ENCODE measurements at regions not wholly inside any gene's neighbourhood (a gene's known extent, or its start where the extent isn't known, plus 50 kb on each side); places are given as distances from the start of the nearest gene placed in this dataset.

- no peak for DNase-seq (ENCODE audit: low read depth in 4 of 4, low spot score in 1 of 4)
Observed at GRCh38 chr10:94183666-94184264, 179.0 kb downstream of the NOC3L start.

GRCh38 chr10:94186722-94187121 lies 176.0 kb downstream of the NOC3L start:
- no peak for DNase-seq (ENCODE audit: low read depth in 4 of 4, low spot score in 1 of 4)

- DNase-seq (ENCODE audit: low read depth in 4 of 4, low spot score in 1 of 4): no peak
Observed at GRCh38 chr10:94192333-94192732, 170.4 kb downstream of the NOC3L start.

DNA sequence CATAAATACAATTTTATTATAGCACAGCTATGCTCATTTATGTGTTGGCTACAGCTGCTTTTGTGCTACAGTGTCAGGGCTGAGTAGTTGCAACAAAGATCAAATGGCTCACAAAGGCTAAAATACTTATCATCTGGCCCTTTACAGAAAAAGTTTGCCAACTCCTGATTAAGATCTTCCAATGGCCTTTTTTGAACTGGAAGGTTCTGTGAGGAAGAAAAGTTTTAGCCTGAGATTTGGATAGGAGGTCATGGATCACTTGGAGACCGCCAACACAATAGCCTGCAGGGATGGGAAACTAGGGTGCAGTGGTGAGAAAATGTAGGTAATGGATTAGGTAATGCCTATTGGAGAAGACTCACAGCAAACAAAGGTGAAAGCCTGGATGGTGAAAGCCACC lies 169.8 kb downstream of the NOC3L start:
- DNase-seq (ENCODE audit: low read depth in 4 of 4, low spot score in 1 of 4): no peak

GRCh38 chr10:94193466-94193924 lies 169.2 kb downstream of the NOC3L start:
- DNase-seq (ENCODE audit: low read depth in 4 of 4, low spot score in 1 of 4): no peak

GRCh38 chr10:94194256-94194655 lies 168.5 kb downstream of the NOC3L start:
- no peak for DNase-seq (ENCODE audit: low read depth in 4 of 4, low spot score in 1 of 4)

DNA sequence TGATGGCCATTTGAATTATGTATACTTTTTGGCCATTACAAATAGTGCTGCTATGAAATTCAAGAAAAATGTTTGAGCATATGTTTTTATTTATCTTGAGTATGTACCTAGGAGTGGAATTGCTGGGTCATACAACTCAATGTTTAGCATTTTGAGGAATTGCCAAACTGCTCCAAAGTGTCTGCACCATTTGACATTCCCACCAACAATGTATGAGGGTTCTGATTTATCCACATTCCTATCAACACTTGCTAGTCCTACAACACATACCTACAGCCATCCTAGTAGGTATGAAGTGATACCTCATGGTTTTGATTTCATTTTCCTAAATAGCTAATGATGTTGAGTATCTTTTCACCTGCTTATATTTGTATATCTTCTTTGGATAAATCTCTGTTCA lies 165.5 kb downstream of the NOC3L start:
- no peak for DNase-seq (ENCODE audit: low read depth in 4 of 4, low spot score in 1 of 4)

DNA sequence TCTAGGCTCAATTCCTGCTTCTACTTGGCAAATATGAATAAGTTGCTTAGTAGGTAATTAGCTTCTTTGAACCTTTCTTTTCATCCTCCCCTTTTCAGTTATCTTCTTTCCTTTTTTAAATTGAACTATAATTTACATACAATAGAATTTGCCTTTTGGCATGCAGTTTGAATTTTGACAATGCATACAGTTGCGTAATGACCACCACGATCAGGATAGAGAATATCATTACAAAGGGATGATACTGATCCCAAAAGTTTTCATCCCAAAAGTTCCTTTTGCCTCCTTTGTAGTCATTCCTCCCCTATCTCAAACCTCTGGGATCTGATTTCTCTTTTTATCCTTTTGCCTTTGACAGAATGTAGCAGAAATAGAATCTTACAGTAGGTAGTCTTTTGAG lies 164.4 kb downstream of the NOC3L start:
- no peak for DNase-seq (ENCODE audit: low read depth in 4 of 4, low spot score in 1 of 4)

- DNase-seq (ENCODE audit: low read depth in 4 of 4, low spot score in 1 of 4): no peak
Observed at GRCh38 chr10:94199565-94199964, 163.2 kb downstream of the NOC3L start.

DNA sequence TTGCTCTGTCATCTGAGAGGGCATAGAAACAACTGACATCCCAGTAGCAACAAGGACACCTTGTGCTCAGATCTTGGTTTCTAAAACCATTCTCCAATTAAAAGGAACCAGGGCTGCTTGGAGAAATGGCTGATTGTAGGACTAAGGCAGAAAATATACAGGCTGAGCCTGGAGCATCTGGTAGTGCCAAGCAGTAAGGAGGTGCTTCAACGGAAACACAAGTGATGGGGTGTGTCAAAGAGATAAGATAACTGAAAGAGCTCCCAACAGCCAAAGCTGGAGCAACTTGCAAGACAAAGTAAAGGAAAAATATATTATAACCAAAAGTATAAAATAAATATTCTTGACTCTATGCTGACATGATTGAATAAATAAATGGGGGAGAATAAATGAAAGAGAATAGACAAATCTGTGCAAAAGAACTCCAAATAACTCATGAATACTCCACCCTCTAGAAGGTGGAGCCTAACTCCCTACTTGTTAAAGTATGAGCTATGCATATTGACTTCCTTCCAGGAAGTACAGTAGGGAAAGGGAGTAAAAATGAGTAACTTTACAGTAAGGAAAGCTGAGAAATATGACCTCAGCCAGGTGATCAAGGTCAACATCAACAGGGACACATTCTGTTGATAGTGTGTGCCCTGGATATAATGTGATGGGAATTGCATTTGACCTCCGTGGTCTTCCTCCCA lies 162.4 kb downstream of the NOC3L start:
- DNase-seq (ENCODE audit: low read depth in 4 of 4, low spot score in 1 of 4): no peak

GRCh38 chr10:94205396-94205831 lies 157.3 kb downstream of the NOC3L start:
- no peak for DNase-seq (ENCODE audit: low read depth in 4 of 4, low spot score in 1 of 4)

GRCh38 chr10:94206176-94206575 lies 156.6 kb downstream of the NOC3L start:
- DNase-seq (ENCODE audit: low read depth in 4 of 4, low spot score in 1 of 4): no peak

DNA sequence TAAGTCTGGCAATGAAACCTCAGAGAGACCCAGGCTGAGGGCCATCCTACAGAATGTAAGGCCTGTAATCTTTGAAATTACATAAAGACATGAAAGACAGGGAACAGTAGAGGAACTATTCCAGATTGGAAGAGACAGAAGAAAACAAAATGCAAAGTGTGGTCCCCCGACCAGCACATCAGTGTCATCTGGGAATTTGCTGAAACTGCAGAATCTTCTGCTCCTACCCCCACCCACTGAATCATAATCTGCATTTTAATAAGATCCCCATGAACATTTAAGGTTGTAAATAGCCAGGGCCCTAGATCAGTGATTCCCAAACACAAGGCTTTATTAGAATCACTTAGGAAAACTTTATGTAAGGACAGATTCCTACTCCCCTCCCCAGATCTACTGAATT lies 154.4 kb downstream of the NOC3L start:
- no peak for DNase-seq (ENCODE audit: low read depth in 4 of 4, low spot score in 1 of 4)

DNA sequence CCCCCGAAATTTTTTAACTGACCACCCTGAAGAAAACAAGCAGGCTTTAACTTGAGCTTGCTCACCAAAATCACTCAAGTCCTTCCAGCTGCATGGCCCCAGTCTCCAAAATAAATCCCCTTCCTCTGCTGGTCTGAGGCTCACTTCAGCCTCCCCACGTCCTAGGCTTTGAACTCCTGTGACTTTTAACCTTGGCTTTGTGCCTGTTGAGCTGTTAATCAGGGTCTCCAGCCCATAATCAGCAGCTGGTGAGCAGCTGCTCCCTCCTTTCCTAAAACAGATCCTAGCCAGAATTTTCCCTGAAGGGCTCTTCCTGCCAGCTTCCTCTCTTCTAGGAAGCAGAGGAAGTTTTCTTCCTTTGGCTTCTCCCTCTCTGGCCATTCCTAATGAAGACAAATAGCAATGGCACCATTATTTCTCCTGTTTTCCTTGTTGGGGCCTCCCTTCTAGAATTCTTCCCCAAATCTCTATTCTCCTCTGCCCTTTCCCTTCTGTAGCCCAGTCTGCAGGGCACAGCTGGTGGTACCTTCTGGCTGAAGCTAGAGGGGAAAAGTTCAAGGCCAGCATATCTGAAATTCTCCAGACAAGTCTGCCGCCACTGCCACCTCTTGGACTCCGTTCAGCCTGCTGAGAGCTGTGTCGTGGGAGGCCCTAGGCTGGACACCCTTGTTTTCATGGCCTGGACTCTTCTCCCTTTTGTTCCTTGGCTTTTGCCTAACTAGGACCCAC lies 152.1 kb downstream of the NOC3L start:
- no peak for DNase-seq (ENCODE audit: low read depth in 4 of 4, low spot score in 1 of 4)

GRCh38 chr10:94211169-94211510 lies 151.6 kb downstream of the NOC3L start:
- no peak for DNase-seq (ENCODE audit: low read depth in 4 of 4, low spot score in 1 of 4)

DNA sequence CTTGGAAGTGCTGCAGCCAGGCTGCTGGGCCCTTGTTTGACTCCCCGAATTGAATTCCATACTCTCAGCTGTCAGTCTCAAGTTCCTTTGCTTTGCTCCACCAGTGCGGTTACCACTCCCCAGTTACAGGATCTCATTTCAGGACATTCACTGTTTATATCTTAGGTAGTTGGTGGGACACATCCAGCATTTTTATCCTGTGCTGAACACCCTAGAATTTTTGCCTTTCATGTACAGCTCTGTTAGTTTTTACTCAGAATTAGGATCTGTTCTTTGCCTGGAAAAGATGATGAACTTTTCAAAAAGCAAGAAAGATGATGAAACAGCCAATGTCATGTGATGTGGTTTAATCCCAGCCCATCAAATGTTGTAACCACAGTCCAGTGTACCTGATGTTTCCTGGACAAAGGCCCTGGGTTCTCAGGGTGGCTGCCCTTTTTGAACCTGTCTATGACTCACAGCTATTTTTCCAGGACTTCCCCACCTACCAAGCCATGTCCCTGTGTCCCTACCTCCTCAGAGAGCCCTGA lies 149.7 kb downstream of the NOC3L start:
- no peak for DNase-seq (ENCODE audit: low read depth in 4 of 4, low spot score in 1 of 4)

DNA sequence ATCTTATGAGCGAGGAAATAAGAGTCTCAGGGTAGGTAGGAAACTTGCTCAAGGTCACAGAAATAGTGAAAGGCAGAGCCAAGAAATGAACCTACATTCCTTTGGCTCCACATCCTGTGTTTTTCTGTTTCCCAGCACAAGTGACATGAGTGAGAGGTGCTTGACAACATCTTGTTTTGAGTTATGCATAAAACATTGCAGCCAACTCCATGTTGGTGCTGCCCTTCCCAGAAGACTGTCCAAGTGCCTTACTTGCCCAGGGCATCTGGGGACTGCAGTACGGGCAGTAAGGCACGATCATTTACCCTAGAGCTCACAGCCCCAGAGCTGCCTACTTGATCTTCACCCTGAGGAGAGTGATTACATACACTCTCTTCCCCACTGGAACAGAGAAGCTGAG lies 148.8 kb downstream of the NOC3L start:
- DNase-seq (ENCODE audit: low read depth in 4 of 4, low spot score in 1 of 4): no peak

GRCh38 chr10:94214481-94214893 lies 148.3 kb downstream of the NOC3L start:
- no peak for DNase-seq (ENCODE audit: low read depth in 4 of 4, low spot score in 1 of 4)

DNA sequence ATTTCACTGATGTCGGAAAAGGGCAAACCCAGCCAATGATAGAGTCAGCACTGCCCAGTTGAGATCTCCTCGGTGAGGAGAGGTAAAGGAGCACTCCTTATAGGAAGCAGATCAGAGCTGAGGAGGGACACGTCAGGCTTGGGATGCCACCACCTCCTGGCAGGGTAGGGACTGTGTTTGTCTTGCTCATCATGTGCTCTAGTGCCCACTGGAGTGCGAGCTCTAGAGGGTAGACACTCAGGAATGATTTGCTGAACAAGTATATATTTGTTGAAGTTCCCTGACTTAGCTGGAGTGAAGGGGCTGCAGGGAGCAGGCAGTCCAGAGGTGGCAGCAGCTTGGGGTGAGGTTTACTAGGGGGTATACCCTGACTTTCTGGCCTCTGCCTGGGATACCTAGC lies 146.5 kb downstream of the NOC3L start:
- no peak for DNase-seq (ENCODE audit: low read depth in 4 of 4, low spot score in 1 of 4)

- no peak for DNase-seq (ENCODE audit: low read depth in 4 of 4, low spot score in 1 of 4)
Observed at GRCh38 chr10:94217411-94217810, 145.3 kb downstream of the NOC3L start.

GRCh38 chr10:94218493-94219183 lies 144.1 kb downstream of the NOC3L start:
- DNase-seq (ENCODE audit: low read depth in 4 of 4, low spot score in 1 of 4): no peak

DNA sequence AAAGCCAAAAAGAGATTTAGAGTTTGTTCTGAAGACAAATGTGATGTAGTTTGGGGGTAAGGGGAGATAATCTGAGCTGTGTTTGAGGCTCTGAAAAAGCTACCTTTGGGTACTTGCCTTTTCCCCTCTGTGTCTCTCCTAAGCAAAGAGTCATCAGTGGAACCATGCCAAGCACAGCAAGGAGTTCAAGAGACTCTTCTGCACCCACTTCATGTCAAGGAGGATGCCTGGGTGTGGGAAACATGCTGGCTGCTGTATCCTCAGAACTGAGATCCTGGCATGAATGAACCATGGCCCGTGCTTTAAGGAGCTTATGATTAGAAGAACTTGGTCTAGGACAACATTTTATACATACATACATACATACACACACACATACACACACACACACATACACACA lies 142.9 kb downstream of the NOC3L start:
- DNase-seq (ENCODE audit: low read depth in 4 of 4, low spot score in 1 of 4): no peak
